LoVo (cell line): ENCODE measurements at regions not wholly inside any gene's neighbourhood (a gene's known extent, or its start where the extent isn't known, plus 50 kb on each side); places are given as distances from the start of the nearest gene placed in this dataset.

Source experiments
- DNase-seq: peaks from one replicate; pipeline ENCODE4 v3.0.0-alpha.2; 2016; ENCODE audit warnings: low spot score

DNA sequence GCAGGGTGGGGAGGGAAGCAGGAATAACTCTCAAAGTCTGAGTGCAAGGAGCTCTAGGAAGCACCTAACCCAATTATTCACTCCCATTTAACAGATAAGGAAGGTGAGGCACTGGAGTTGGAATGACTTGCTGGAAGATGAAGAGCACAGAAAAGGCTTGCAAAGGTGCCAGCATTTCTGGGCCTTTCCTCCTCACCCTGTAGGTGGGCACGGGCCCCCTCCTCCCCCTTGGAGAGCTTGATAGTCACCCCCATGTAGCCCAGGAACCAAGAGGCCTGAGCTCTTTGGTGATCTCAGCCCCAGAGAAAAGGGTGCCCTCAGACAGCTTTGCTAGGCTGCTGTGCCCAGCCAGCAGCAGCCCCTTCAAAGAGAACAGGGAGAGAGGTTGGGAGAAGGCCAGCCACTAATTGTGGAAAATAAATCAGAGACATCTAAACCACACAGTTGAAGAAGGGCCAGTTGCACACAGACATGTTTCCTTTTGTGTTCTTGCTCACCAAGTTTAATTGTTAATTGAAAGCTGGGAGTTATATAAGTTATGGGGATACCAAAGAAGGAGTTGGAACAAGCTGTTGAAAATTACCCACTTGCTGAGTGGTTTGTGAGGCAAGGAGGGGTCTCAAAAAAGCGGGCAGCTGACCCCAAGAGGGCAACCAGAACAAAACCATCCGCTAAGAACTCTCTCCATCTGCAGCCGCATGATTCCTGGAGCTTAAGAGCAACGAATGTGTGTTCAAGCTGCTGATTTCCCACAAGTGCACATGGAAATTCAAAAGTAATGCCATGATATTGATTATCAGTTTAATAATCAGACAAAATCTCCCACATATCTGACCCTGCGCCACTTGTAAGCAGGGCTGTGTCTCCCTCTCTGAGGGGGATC is 77.0 kb downstream of the MRPL14 start:
- DNase-seq = no peak

DNA sequence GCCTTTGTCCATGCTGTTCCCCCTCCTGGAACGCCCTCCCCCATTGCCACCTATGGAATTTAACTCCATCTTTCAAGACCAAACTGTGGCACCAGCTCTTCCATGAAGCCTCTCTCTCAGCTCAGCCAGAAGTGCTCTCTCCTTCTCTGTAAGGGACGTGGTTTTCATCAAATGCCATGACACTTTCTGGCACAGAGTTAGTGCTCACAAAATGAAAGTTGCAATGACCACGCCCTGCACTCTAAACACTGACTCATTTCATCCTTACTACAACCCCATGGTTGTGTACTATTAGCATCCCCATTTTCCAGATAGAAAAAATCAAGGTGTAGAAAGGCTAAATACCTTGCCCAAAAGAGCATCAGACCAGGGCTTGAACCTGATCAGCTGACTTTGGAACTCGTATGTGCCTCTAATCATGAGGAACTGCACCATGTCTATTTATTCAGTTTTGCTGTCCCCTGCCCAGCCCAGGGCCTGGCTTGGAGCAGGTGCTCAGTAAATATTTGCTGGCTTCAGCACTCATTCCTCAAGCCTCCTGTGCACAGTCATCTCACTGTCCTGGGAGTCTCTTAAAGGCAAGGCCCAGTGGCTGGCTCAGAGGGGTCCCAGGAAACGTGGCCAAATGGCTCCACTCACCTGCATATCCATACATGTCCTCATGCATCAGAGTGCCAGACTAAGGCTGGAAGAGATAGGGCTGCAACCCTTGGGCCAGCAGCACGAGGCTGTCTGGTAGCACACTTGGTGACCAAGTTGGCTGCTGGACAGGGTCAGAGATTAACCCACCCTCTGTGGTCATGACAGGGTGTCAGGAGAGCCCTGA is 77.9 kb downstream of the MRPL14 start:
- peak; percentile 52 for DNase-seq

GRCh38 chr6:44048277-44048676 is 79.0 kb downstream of the MRPL14 start:
- DNase-seq = no peak

- no peak for DNase-seq
These were observed 79.5 kb downstream of the MRPL14 start for GRCh38 chr6:44047801-44048200.

DNA sequence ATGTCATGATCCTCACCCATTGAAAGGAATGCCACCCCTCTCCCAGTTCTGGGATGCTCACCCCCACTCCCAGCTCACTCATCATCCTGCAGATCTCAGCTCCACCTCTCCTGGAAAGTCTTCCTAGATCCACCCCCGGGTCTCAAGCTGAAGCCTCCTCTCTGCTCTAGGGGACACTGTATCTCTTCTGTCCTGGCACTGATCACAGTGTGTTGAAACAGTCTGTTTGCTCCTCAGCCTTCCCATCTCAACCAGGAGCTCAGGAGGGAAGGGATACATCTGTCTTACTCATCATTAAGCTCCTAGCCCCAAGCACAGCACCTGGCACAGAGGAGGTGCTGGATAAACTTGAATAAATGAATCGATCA is 80.1 kb downstream of the MRPL14 start:
- DNase-seq = no peak

- DNase-seq = no peak
These were observed 80.6 kb downstream of the MRPL14 start for GRCh38 chr6:44046516-44047178.

GRCh38 chr6:44045672-44046015 is 81.6 kb downstream of the MRPL14 start:
- DNase-seq = no peak

DNA sequence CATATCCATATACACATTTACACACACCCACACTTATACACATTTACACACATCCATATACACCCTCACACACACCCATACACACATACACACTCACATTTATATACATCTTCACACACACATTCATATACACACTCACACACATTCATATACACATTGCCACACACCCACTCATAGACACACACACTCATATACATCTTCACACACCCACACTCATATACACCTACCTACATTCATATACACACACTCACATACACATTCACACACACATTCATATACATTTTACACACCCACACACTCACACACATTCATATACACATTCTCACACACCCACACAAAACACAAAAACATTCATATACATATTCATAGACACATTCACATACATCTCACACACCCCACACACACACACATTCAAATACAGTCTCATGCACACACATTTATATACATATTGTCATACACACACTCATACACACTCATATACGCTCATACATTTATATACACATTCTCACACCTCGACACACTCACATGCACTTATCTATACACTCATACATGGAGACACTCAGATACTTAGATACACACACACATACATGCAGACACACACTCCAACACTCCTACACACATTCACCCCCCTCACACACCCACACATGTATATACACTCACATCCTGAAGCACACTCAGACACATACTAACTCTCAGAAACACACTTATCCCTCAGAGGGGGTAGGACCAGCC is 82.1 kb downstream of the MRPL14 start:
- no peak for DNase-seq

- DNase-seq = no peak
These were observed 83.1 kb downstream of the MRPL14 start for GRCh38 chr6:44044154-44044539.

- DNase-seq = no peak
These were observed 83.6 kb downstream of the MRPL14 start for GRCh38 chr6:44043479-44044153.

DNA sequence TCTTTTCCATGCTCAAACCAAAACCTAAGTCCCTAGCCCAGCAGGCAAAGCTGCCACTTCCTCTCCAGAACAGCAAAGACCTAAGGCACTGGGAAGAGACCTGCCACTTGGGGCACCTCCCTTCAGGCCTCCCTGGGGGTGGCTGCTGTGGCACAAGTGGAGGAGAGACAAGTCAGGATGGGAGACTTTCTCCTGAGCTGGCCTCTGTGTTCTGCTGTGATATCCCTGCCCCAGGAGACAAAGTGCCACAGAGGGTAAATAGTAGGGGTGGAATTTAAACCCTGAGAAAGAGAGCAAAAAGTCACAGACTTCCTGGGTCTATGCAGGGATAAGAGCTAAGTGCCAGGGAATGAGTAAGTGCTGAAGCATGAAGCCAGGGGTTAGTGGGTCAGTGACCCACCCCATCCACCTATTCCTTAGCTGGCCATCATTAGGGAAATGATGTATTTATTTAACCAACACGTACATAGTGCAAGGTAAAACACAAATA is 84.2 kb downstream of the MRPL14 start:
- peak; percentile 46 for DNase-seq

DNA sequence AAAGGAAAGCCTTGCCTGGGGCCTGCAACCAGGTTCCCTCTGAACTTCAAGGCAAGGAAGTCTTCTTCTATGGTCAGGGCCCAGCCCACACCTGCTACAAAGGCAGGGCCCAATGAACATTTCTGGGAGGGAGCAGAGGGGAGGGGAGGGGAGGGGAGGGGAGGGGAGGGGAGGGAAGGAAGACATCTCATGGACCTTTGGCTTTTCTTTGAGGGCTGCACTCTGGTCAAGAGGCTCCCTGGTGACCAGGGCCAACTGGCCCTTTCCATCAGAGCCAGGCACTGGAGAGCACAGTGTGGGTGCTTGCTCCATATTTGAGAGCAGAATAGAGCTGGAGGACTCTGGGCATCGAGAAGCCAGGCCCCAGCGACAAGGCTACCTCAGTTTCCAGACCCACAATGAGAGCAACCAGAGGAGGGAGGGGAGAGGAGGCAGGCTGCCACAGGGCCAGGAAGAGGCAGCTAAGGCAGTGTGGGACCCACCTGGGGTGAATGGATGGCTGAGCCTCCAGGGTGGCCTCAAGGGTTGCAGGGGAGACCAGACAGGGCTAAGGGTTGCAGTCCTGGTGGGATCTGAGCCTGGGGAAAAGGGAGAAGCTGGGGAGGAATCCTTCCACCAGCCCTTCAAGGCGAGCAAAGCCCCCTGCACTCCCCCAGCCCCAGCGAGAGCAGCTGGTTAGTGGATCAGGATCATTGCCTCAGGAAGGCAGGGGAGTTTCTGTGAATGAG is 84.8 kb downstream of the MRPL14 start:
- DNase-seq = no peak

DNA sequence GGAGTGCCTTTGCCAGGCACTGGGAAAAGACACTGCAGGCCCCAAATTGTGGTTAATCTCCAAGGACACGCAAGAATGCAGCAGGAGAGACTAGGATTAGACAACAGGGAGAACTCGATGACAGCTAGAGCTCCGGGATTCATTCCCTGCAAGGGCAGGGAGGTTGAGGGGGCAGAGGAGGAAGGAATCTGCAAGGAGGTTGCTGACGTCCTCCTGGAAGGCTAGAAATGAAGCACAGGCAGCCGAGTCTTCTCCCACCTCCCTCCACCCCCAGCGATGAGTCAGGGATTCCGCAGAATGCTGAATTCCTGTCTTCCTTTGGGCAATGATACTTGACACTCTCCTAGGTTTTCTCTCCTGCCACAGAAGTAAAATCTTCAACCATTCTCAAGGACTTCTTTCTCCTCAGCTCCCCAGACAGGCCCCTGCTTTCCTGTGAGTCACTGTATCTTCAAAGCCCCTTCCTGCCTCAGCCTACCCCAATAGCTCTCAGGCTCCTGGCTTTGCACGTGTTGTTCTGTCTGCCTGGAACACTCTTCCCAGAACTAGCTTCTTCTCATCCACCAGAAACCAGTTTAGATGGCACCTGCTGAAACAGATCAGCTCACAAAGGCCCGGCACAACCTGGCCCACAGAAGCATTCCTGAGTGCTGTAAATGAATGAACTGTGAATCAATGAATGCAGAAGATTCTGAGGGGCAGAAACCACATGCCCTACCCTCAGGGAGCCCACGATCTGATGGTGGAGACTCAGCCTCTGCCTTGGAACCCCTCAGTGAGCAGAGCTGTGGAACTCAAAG is 85.6 kb downstream of the MRPL14 start:
- peak; percentile 22 for DNase-seq

DNA sequence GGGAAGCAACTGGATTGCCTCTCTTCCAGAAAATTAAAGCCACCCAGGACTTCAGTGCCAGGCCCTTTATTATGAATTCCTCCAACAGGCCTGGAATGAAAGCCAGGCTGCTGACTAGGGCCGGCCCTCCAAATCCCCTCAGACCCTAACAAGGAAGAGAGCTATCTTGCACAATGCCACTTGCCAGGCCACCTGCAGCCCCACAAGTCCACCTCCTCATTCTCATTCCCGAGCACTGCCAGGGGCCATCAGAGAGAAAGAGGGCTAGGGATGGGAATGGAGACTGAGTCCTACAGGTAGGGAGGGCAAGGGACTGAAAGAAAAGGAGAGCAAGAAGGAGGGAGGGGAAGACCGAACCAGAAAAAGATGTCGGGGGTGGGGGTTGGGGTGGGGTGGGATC is 86.5 kb downstream of the MRPL14 start:
- no peak for DNase-seq

- no peak for DNase-seq
These were observed 87.4 kb downstream of the MRPL14 start for GRCh38 chr6:44039839-44040350.

GRCh38 chr6:44039191-44039719 is 88.0 kb downstream of the MRPL14 start:
- no peak for DNase-seq

DNA sequence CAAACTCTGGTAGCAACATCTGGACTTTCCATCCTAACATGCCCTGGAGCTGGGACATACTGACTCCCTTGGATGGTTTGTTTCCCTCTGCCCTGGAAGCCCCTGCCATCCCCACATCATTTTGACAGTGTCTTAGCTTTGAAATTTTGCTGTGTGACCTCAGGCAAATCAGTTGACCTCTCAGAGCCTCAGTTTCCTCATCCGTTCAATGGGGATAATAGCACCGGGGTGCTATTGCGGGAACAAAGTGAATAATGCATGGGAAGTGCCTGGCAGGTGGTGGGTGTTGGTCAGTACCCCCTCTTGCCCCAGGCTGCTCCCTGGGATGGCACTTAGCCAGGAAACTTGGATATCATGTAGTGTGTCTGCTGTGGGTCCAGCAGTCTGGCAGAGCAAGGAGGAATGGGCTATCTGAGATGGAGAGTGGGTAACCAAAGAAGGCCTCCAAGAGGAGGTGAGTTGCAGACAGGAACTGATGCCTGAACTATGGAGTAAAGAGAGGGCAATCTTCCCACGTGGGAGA is 88.6 kb downstream of the MRPL14 start:
- no peak for DNase-seq

- DNase-seq = no peak
These were observed 89.3 kb downstream of the MRPL14 start for GRCh38 chr6:44037847-44038542.
